ENCODE measurements at regions not wholly inside any gene's neighbourhood (a gene's known extent, or its start where the extent isn't known, plus 50 kb on each side); places are given as distances from the start of the nearest gene placed in this dataset.
"Not testable (repeated sequence)": the region's sequence is repeated elsewhere in the genome, so short reads cannot be mapped to it uniquely, and the experiment has no call there.

DNA sequence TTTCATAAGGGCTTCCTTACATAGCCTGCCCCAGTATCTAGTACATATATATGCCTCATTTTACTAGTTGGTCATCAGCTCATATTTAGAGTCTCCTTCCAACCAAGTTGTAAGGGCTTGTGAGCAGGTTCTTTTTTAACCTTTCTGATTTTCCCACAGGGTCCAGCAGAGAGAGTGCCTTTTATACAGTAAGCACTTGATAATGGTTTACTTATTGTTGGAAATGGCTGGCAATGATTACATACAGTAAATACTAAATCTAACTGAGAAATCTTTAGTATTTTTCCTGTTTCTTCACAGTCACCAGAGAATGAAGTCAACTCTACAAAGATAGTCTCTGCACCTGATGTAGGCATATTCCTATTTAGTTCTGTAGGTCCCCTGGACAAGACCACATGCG is 135.1 kb upstream of the B3GAT2 start:
- no peaks in the 10 kb centered on the region for H3K27me3 ChIP-seq

DNA sequence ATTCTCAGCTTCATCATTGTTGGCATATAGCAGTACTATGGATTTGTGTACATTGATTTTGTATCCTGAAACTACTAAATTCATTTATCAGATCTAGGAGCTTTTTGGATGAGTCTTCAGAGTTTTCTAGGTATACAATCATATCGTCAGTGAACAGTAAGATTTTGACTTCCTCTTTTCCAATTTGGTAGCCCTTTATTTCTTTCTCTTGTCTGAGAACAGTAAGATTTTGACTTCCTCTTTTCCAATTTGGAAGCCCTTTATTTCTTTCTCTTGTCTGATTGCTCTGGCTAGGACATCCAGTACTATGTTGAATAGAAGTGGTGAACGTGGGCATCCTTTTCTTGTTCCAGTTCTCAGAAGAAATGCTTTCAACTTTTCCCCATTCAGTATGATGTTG is 140.4 kb upstream of the B3GAT2 start:
- not testable (repeated sequence) for H3K27me3 ChIP-seq, H3K9me3 ChIP-seq, DNase-seq, H3K4me3 ChIP-seq, H3K36me3 ChIP-seq

More for the DNA sequence above, 135.1 kb upstream of the B3GAT2 start:
- DNase-seq: no peak
- Histone ChIP-seq H3K9me3 (no peaks in the 10 kb centered on the region), H3K36me3 (no peaks in the 10 kb centered on the region), H3K4me3 (no peak overlapping the region)

DNA sequence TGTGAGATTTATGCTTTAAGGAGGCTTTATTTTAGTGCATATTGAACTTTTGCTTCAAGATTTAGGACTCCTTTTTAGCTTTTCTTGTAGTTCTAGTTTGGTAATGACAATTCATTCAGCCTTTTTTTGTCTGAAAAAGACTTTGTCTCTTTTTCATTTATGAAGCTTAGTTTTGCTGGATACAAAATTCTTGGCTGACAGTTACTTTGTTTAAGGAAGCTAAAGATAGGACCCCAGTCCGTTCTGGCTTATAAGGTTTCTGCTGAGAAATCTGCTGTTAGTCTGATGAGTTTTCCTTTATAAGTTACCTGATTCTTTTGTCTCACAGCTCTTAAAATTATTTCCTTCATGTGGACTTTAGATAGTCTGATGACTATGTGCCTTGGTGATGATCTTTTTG is 142.8 kb upstream of the B3GAT2 start:
- H3K27me3 ChIP-seq: no peaks in the 10 kb centered on the region
- no peak for DNase-seq
- H3K4me3 ChIP-seq: no peak overlapping the region
- no peaks in the 10 kb centered on the region for H3K36me3 ChIP-seq
- no peaks in the 10 kb centered on the region for H3K9me3 ChIP-seq

DNA sequence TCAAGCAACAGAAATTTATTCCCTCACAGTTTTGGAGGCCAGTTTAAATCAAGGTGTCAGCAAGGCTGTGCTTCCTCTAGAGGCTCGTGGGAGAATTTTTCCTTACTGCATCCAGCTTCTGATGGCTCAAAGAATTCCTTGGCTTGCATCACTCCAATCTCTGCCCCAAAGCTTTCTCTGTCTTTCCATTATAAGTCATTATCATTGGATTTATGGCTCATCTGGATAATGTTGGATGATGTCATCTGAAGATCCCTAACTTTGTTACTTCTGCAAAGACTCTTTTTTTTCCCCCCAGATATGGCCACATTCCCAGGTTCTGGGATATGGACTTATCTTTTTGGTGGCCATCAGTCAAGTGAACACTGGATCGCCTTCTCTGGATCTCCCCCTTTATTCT is 146.3 kb upstream of the B3GAT2 start:
- no peaks in the 10 kb centered on the region for H3K27me3 ChIP-seq
- no peak overlapping the region for H3K4me3 ChIP-seq
- H3K9me3 ChIP-seq: no peaks in the 10 kb centered on the region
- DNase-seq: no peak
- H3K36me3 ChIP-seq: no peaks in the 10 kb centered on the region

DNA sequence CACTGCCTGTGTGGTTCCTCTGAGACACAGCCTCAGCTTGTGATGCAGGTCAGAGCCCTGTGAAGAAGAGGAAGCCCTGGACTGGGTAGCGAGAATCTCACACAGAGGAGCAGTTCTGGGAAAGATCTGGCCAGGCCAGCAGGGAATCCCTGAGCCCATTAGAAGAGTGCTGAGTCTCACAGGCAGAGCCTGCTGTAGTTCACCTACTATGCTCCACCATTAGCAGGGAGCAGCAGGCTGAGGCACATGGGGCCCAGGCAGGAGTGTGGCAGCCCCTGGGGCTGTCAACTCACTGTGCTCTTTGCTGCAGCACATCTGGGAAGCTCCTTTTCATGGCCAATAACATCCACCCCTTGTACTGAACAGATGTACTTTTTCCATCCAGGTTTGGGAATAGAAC is 146.8 kb upstream of the B3GAT2 start:
- H3K9me3 ChIP-seq: no peaks in the 10 kb centered on the region
- no peak for DNase-seq
- H3K4me3 ChIP-seq: no peak overlapping the region
- no peaks in the 10 kb centered on the region for H3K36me3 ChIP-seq
- no peaks in the 10 kb centered on the region for H3K27me3 ChIP-seq

DNA sequence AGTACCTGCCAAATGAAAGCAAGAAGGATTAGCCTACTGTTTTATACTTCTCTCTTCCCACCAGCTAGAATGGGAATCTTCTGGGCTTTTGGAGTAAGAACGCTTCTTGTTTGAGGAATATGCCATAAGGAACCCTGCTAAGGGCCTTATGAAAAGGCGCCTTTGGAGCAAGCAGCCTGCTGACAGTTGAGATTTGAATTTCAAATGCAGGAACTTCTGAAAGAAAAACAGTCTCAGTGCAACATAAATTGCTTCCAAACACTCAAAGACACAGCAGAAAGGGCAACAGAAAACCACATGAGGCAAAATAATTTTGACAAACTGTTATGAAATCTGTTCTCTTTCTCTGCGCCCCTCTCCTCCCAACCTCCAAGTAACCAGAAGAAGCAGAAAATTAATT is 149.4 kb upstream of the B3GAT2 start:
- no peaks in the 10 kb centered on the region for H3K36me3 ChIP-seq
- H3K9me3 ChIP-seq: no peaks in the 10 kb centered on the region
- DNase-seq: no peak
- no peaks in the 10 kb centered on the region for H3K27me3 ChIP-seq
- no peak overlapping the region for H3K4me3 ChIP-seq

DNA sequence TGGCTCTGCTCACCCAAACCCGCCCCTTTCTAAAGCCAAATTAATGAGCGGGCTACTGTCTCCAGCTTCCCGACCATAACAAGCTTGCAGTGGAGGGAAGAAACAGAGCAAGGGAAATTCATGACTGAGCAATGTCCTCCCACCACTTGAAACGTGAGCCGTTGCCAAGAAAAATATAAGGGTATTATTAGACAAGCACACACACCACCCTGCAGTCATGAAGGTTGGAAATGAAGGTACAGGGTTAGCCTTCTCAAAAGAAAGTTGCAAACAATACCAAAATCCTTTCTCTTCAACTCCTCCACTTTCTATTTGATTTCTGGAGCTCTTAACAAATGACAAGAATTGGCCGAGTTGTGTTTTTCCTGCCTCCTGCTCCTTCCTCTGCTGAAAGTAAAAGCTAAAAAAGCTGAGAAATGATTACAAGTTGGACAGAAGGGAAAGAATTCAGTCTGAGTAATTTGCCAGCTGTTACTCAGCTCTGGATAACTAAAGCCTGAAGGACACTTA is 151.1 kb upstream of the B3GAT2 start:
- no peaks in the 10 kb centered on the region for H3K27me3 ChIP-seq
- H3K36me3 ChIP-seq: no peaks in the 10 kb centered on the region
- H3K4me3 ChIP-seq: peak overlapping the region; percentile 24
- DNase-seq: peak; percentile 44
- H3K9me3 ChIP-seq: no peaks in the 10 kb centered on the region

DNA sequence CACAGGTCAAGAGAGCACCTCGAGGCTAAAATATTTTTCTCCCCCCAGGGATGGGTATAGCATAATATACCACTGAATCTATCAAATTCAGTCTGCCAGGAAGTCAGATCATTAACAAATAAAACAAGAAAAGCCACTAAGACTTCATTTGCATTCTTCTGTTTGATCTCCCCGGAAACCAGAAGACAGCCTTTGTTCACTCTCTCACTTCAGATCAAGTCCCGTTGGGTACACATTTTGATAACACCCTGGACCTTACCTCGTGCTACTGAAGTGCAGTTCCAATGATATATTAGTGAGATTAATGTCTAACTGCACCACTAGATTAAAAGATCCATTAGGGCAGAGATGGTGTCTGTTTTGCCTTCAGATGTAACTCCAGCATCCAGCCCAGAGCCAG is 157.7 kb upstream of the B3GAT2 start:
- no peaks in the 10 kb centered on the region for H3K27me3 ChIP-seq
- H3K4me3 ChIP-seq: no peak overlapping the region
- DNase-seq: no peak
- no peaks in the 10 kb centered on the region for H3K36me3 ChIP-seq
- H3K9me3 ChIP-seq: no peaks in the 10 kb centered on the region

DNA sequence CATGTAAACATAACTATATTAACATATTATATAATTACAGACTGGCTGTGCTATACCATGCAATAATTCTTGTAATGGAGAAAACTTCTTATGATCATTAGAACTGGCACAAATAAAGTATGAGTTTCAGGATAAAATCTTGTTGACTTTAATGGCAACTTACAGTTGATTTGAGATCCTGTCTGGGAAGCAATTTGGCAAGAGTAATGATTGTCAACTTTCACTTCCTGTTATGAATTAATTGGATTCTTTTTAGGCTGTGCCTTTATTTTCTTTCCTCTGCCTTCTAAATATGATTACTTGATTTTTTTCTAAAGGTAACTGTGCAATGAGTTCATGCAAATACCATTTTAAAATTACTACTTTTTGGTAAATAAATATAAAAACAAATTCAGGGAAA is 158.1 kb upstream of the B3GAT2 start:
- no peak for DNase-seq
- H3K9me3 ChIP-seq: no peaks in the 10 kb centered on the region
- no peak overlapping the region for H3K4me3 ChIP-seq
- H3K27me3 ChIP-seq: no peaks in the 10 kb centered on the region
- H3K36me3 ChIP-seq: no peaks in the 10 kb centered on the region

DNA sequence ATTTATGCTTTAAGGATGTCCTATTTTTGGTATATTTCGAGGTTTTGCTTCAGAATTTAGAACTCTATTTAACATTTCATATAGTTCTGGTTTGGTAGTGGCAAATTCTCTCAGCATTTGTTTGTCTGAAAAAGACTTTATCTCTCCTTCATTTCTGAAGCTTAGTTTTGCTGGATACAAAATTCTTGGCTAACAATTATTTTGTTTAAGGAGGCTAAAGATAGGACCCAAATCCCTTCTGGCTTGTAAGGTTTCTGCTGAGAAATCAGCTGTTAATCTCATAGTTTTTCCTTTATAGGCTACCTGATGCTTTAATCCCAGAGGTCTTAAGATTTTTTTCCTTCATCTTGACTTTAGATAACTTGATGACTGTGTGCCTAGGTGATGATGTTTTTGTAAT is 162.7 kb upstream of the B3GAT2 start:
- no peak overlapping the region for H3K4me3 ChIP-seq
- H3K36me3 ChIP-seq: no peaks in the 10 kb centered on the region
- no peak for DNase-seq
- no peaks in the 10 kb centered on the region for H3K9me3 ChIP-seq
- H3K27me3 ChIP-seq: no peaks in the 10 kb centered on the region

DNA sequence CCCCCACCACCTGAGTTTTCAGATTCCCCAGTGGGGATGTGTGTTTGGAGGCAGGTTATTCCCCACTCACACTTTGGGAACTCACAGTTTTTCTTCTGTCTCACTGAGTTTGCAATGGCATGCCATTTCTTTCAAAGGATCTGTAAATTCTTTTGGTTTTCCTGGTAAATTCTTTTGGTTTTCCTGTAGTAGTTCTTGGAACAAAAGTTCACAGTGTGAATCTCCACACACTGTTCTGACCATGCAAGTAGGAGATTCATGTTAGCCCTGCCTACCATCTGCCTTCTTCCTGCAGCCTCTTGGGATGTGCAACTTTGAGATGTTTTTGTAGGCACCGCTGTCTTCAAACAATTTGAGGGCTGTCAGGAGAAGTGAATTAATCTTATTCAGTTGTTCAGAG is 165.6 kb upstream of the OGFRL1 start:
- no peaks in the 10 kb centered on the region for H3K9me3 ChIP-seq
- no peaks in the 10 kb centered on the region for H3K27me3 ChIP-seq
- no peak overlapping the region for H3K4me3 ChIP-seq
- H3K36me3 ChIP-seq: no peaks in the 10 kb centered on the region
- DNase-seq: no peak

DNA sequence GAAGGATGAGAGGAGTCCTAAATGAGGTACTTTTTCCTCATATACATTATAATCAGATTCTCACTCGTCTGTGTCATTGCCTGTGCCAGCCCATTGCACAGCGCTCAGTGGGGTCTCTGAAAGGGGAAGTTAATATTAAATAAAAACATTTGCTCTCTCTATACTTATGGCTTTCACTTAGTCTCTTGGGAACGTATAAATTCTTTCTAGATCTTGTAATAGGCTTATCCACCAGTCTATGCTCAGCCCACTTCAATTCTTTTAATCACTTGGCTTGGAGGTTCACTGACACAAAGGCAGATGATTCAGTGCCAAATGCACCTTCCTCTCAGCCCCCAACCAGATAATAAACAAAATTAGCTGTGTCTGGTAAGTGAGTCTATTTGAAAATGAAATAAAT is 164.3 kb upstream of the OGFRL1 start:
- H3K4me3 ChIP-seq: no peak overlapping the region
- H3K36me3 ChIP-seq: no peaks in the 10 kb centered on the region
- no peaks in the 10 kb centered on the region for H3K9me3 ChIP-seq
- DNase-seq: no peak
- H3K27me3 ChIP-seq: no peaks in the 10 kb centered on the region

DNA sequence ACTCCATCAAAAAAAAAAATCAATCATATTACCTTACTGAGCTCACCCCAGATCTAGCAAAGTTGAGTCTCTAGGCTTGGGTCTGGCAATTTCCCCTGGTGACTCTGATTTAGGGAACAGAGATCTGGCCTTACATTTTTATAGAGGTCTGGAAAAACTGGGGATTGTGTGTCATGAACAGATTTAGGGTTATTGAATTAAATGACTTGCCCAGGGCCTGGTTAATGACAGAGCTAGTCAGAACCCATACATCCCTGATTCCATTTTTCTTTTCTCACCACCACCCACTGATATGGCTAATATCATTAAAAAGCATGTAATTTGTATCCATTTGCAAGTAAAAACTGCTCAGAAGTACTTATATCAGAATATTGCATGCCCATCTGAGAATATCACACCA is 163.4 kb upstream of the OGFRL1 start:
- Histone ChIP-seq H3K4me3 (no peak overlapping the region), H3K36me3 (no peaks in the 10 kb centered on the region), H3K9me3 (no peaks in the 10 kb centered on the region), H3K27me3 (no peaks in the 10 kb centered on the region)
- DNase-seq: no peak

DNA sequence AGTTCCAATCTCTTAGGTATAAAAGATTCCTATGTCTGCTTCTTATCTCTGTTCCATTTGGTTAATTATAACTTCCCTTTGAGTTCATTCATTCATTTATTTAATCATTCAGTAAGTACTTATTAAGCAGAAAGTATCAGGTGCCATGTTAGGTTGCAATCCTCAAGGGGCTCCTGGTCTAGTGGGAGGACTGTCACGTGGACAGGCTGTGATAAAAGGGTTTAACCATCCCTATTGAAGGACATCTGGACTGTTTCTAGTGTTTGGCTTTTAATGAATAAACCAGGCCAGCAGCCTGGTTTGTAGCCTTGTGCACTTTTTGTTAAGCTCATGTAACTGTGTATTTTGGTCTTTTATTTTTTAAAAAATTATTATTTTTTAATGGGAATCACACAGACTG is 162.1 kb upstream of the OGFRL1 start:
- no peak overlapping the region for H3K4me3 ChIP-seq
- no peak for DNase-seq
- H3K27me3 ChIP-seq: no peaks in the 10 kb centered on the region
- H3K36me3 ChIP-seq: no peaks in the 10 kb centered on the region
- no peaks in the 10 kb centered on the region for H3K9me3 ChIP-seq

DNA sequence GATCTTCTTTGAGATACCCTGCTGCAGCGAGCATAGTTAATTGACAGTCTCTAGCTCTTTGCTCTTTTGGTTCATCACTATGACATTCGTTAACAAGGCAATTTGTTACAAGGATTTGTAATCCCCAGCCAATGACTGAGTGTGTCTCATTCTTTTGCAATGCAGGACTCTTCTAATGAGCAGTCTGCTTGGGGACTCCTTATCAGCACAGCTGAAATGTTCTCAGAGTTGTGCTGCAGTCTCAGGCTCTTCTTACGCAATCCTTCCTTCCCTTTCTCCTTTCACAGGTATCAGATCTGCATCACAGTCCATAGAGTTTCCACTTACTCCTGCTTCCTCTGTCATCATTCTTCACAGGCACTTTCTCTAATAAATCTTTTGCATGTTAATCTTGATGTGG is 161.2 kb upstream of the OGFRL1 start:
- no peaks in the 10 kb centered on the region for H3K27me3 ChIP-seq
- DNase-seq: no peak
- H3K9me3 ChIP-seq: no peaks in the 10 kb centered on the region
- no peaks in the 10 kb centered on the region for H3K36me3 ChIP-seq
- H3K4me3 ChIP-seq: no peak overlapping the region

DNA sequence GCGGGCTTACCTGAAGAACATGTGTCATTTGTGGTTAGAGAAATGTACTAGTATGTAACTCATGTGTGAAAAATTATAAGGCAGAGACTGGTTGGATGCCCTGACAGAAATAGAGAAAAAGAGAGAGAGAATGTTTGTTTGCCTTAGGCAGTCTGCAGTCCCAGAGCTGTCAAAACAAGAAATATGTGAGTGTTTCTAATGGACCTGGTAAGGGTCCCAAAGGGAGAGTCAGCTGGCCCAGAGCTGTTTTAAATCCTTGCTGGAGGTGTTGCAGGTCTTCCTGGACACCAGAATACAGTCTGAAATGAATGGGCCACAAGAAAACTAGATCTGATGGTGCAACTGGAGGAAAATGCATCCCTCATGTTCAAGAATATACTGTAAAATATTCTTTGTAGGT is 158.3 kb upstream of the OGFRL1 start:
- Histone ChIP-seq H3K9me3 (no peaks in the 10 kb centered on the region), H3K36me3 (no peaks in the 10 kb centered on the region), H3K27me3 (no peaks in the 10 kb centered on the region), H3K4me3 (no peak overlapping the region)
- no peak for DNase-seq

DNA sequence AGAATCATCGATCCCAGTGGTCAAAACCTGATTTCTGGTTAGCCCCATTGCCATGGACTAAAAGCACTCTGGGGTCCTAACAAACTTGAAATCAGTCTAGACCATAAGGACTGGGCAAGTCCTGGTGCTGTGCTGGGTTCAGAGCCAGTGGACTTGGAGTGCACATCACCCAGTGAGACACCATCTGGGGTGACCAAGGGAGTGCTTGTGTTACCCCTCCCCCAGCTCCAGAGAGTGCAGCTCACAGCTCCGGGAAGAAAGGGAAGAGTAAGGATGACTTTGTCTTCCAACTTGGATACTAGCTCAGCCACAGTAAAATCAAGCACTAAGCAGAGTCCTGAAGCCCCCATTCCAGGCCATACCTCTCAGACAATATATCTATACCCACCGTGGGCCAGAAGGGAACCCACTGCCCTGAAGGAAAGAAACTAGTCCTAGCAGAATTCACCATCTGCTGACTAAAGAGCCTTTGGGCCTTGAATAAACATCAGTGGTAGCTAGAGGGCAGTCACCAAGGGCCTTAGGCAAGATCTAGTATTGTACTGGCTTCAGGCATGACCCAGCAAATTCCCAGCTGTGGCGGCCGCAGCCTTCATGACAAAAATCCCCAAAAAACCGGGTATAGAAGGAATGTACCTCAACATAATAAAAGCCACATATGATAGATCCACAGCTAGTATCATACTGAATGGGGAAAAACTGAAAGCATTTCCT is 153.5 kb upstream of the OGFRL1 start:
- H3K9me3 ChIP-seq: no peaks in the 10 kb centered on the region
- no peaks in the 10 kb centered on the region for H3K36me3 ChIP-seq
- no peak for DNase-seq
- H3K4me3 ChIP-seq: no peak overlapping the region
- H3K27me3 ChIP-seq: no peaks in the 10 kb centered on the region

DNA sequence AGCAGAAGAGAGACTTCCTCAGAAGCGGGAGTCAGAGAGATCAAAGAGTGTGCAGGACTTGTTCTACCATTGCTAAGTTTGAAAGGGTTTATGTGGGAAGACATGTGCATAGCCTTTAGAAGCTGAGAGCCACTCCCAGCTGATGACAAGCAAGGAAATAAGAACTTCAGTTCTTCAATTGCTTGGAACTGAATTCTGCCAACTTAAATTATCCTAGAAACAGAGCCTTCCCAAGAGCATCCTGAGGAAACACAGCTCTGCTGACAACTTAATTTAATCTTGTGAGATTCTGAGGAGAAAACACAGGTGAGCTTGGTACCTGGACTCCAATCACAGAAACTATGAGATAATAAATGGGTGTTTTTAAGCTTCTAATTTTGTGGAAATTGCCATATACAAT is 150.6 kb upstream of the OGFRL1 start:
- no peak overlapping the region for H3K4me3 ChIP-seq
- H3K36me3 ChIP-seq: no peaks in the 10 kb centered on the region
- DNase-seq: no peak
- no peaks in the 10 kb centered on the region for H3K9me3 ChIP-seq
- H3K27me3 ChIP-seq: no peaks in the 10 kb centered on the region

DNA sequence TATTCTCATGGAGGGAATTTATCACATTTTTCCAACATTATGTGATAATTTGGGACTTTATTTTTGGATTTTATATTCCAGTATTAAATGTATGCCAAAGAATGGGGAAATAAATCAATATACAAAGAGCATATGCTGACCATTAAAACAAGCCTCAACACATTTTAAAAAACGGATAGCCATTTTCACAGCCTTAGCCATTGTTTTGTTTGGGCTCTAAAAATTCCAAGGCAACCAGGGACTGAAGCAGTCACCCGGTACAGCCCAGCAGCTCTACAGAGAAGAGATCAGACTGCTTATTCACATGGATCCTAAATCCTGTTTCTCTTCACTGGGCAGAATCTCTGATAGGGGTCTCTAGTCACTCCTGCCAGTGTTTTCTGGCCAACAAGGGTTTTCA is 150.2 kb upstream of the OGFRL1 start:
- Histone ChIP-seq H3K9me3 (no peaks in the 10 kb centered on the region), H3K4me3 (no peak overlapping the region), H3K36me3 (no peaks in the 10 kb centered on the region), H3K27me3 (no peaks in the 10 kb centered on the region)
- DNase-seq: no peak
